RWPE2 (cell line): ENCODE measurements at regions not wholly inside any gene's neighbourhood (a gene's known extent, or its start where the extent isn't known, plus 50 kb on each side); places are given as distances from the start of the nearest gene placed in this dataset.
"Not testable (repeated sequence)": the region's sequence is repeated elsewhere in the genome, so short reads cannot be mapped to it uniquely, and the experiment has no call there.

Experiments used
- ATAC-seq: fragments of 200-7000 bp; cut with Tn5 transposase; 3 replicates; pipeline ENCODE4 v1.9.1; 2021; ENCODE audit warnings: low read depth
- DNase-seq: peaks from one replicate; pipeline ENCODE4 v3.0.0-alpha.2; 2020; ENCODE audit warnings: low spot score
- H3K27ac ChIP-seq: fragments of 450-650 bp; 2 replicates; pipeline ENCODE4 v1.5.1; 2017; ENCODE audit warnings: mild to moderate bottlenecking; ENCODE audit not compliant: poor library complexity, severe bottlenecking
- H3K27me3 ChIP-seq: fragments of 250-450 bp; sonication (Bioruptor Pico); 2 replicates; pipeline ENCODE4 v1.5.1; 2021; ENCODE audit warnings: mild to moderate bottlenecking, moderate library complexity; ENCODE audit not compliant: insufficient read depth, poor library complexity, severe bottlenecking
- H3K36me3 ChIP-seq: fragments of 250-450 bp; sonication (Bioruptor Pico); 2 replicates; pipeline ENCODE4 v1.5.1; 2020; ENCODE audit warnings: low read depth, mild to moderate bottlenecking, moderate library complexity
- H3K4me1 ChIP-seq: fragments of 250-450 bp; sonication (Bioruptor Pico); 2 replicates; pipeline ENCODE4 v1.5.1; 2021; ENCODE audit warnings: mild to moderate bottlenecking, moderate library complexity; ENCODE audit not compliant: insufficient read depth, poor library complexity, severe bottlenecking
- H3K4me3 ChIP-seq: fragments of 250-450 bp; sonication (Bioruptor Pico); 2 replicates; pipeline ENCODE4 v1.5.1; 2021; ENCODE audit warnings: mild to moderate bottlenecking, moderate library complexity; ENCODE audit not compliant: severe bottlenecking
- H3K9me3 ChIP-seq: fragments of 250-450 bp; sonication (Bioruptor Pico); 2 replicates; pipeline ENCODE4 v1.5.1; 2021; ENCODE audit warnings: mild to moderate bottlenecking, moderate library complexity; ENCODE audit not compliant: severe bottlenecking
- CTCF ChIP-seq: fragments of 450-650 bp; IDR thresholded peaks from one replicate; pipeline ENCODE4 v1.5.1; 2017; ENCODE audit warnings: mild to moderate bottlenecking, moderate library complexity; ENCODE audit not compliant: poor library complexity, severe bottlenecking

- TF ChIP-seq CTCF = no peak
- Histone ChIP-seq H3K4me1 (no peaks in the 10 kb centered on the region), H3K27me3 (no peaks in the 10 kb centered on the region), H3K4me3 (no peak overlapping the region), H3K9me3 (no peaks in the 10 kb centered on the region), H3K36me3 (no peaks in the 10 kb centered on the region), H3K27ac (no peak overlapping the region)
- ATAC-seq (no peak), DNase-seq (no peak)
These were observed 1458.8 kb upstream of the ACO1 start for GRCh38 chr9:30925635-30926034.

DNA sequence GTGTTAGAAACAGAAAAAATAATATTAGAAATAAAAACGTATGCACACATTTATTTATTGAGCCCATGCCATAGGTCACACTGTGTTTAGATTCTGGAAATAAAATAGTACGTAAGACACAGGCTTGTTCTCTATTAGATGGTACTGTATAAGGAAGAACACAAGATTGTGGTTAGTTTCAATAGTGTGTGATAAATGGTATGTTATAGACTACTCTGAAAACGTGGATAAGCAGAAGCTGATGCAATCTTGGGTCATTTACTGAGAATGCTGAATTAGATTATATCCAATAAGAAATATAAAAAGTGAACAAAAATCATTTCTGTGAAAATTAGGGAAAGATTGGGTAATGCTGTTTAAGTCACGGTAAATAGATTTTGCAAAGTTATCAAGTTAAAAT lies 1456.4 kb upstream of the ACO1 start:
- H3K27ac ChIP-seq = no peak overlapping the region
- no peak overlapping the region for H3K4me3 ChIP-seq
- H3K27me3 ChIP-seq = no peaks in the 10 kb centered on the region
- ATAC-seq (no peak), DNase-seq (no peak)
- H3K36me3 ChIP-seq = no peaks in the 10 kb centered on the region
- H3K9me3 ChIP-seq = no peaks in the 10 kb centered on the region
- TF ChIP-seq CTCF = no peak
- no peaks in the 10 kb centered on the region for H3K4me1 ChIP-seq

GRCh38 chr9:30932226-30932625 lies 1452.2 kb upstream of the ACO1 start:
- H3K4me1 ChIP-seq = no peaks in the 10 kb centered on the region
- no peaks in the 10 kb centered on the region for H3K9me3 ChIP-seq
- no peak overlapping the region for H3K27ac ChIP-seq
- H3K4me3 ChIP-seq = no peak overlapping the region
- H3K36me3 ChIP-seq = no peaks in the 10 kb centered on the region
- no peak for TF ChIP-seq CTCF
- ATAC-seq (peak; percentile 71), DNase-seq (no peak)
- no peaks in the 10 kb centered on the region for H3K27me3 ChIP-seq

DNA sequence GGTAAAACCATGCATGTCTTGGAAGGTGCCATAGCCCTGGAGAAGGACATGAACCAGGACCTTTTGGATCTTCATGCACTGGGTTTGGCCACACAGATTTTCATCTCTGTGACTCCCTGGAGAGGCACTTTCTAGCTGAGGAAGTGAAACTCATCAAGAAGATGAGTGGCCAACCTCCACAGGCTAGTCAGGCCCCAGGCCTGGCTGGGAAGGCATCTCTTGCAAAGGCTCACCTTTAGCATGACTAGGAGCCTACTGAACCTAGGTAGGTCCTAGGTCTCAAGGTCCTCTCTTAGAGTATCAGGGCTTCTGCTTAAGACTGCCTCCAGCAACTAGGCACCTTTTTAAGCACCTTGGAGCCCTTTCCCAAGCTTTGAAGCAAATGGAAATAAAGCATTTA lies 1448.7 kb upstream of the ACO1 start:
- Histone ChIP-seq H3K4me3 (no peak overlapping the region), H3K4me1 (no peaks in the 10 kb centered on the region), H3K36me3 (no peaks in the 10 kb centered on the region), H3K27ac (no peak overlapping the region), H3K27me3 (no peaks in the 10 kb centered on the region), H3K9me3 (no peaks in the 10 kb centered on the region)
- ATAC-seq (no peak), DNase-seq (no peak)
- no peak for TF ChIP-seq CTCF

DNA sequence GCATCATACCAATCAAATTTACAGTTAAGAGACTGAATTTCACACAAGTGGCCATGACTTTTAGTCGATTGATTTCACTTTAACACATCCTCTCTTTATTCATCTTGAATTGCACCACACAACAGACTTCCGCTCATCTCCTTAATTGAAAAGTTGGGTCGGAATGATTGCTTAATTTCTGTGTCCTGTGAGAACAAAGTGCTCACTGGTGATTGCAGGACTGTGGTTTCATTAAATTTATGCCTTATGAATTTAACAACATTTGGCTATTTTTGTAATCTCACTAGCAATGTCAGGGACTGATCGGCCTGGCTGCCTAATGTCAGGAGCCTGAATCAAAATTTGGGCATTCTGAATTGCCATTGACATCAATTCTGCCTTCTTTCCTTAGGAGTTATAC lies 1447.3 kb upstream of the ACO1 start:
- H3K36me3 ChIP-seq = no peaks in the 10 kb centered on the region
- no peaks in the 10 kb centered on the region for H3K9me3 ChIP-seq
- ATAC-seq (no peak), DNase-seq (no peak)
- no peaks in the 10 kb centered on the region for H3K27me3 ChIP-seq
- no peak overlapping the region for H3K4me3 ChIP-seq
- H3K4me1 ChIP-seq = no peaks in the 10 kb centered on the region
- TF ChIP-seq CTCF = no peak
- H3K27ac ChIP-seq = no peak overlapping the region

GRCh38 chr9:30942852-30943251 lies 1441.6 kb upstream of the ACO1 start:
- H3K4me1 ChIP-seq, H3K27ac ChIP-seq, H3K4me3 ChIP-seq, H3K9me3 ChIP-seq, H3K27me3 ChIP-seq, H3K36me3 ChIP-seq, DNase-seq, ATAC-seq: not testable (repeated sequence)
